Osteocyte (in vitro differentiated cells): ENCODE measurements at regions not wholly inside any gene's neighbourhood (a gene's known extent, or its start where the extent isn't known, plus 50 kb on each side); places are given as distances from the start of the nearest gene placed in this dataset.

Source experiments
- DNase-seq: peaks from one replicate; pipeline ENCODE4 v3.0.0; 2021; ENCODE audit warnings: mixed read lengths; ENCODE audit not compliant: unreplicated experiment; ENCODE audit errors: extremely low spot score
- H3K27ac Mint-ChIP-seq: one replicate; pipeline ENCODE4 v1.8.0; 2021; ENCODE audit warnings: mild to moderate bottlenecking, mixed read lengths; ENCODE audit not compliant: unreplicated experiment
- H3K27me3 Mint-ChIP-seq: one replicate; pipeline ENCODE4 v1.8.0; 2021; ENCODE audit warnings: mixed read lengths; ENCODE audit not compliant: unreplicated experiment
- H3K36me3 Mint-ChIP-seq: one replicate; pipeline ENCODE4 v1.8.0; 2021; ENCODE audit warnings: mixed read lengths; ENCODE audit not compliant: unreplicated experiment
- H3K4me1 Mint-ChIP-seq: one replicate; pipeline ENCODE4 v1.8.0; 2021; ENCODE audit warnings: mixed read lengths; ENCODE audit not compliant: unreplicated experiment
- H3K4me3 Mint-ChIP-seq: one replicate; pipeline ENCODE4 v1.8.0; 2021; ENCODE audit warnings: mild to moderate bottlenecking, moderate library complexity, mixed read lengths; ENCODE audit not compliant: unreplicated experiment
- H3K9me3 Mint-ChIP-seq: one replicate; pipeline ENCODE4 v1.8.0; 2021; ENCODE audit warnings: mixed read lengths; ENCODE audit not compliant: unreplicated experiment
- CTCF ChIP-seq: fragments of 200-600 bp; sonication (generic); IDR thresholded peaks from 2 replicates; pipeline ENCODE4 v1.5.0; 2021; ENCODE audit warnings: antibody characterized with exemption, mild to moderate bottlenecking, moderate library complexity

- Mint-ChIP-seq H3K4me1 (peaks cover 4% of the 10 kb centered on the region), H3K36me3 (no peaks in the 10 kb centered on the region), H3K9me3 (no peaks in the 10 kb centered on the region), H3K27ac (no peak overlapping the region), H3K4me3 (no peak overlapping the region), H3K27me3 (peaks cover 38% of the 10 kb centered on the region)
- no peak for TF ChIP-seq CTCF
- DNase-seq, result no peak
Observed at GRCh38 chr21:37987668-37988067, 71.4 kb upstream of the KCNJ6 start.

- TF ChIP-seq CTCF, result no peak
- Mint-ChIP-seq H3K4me1 (no peaks in the 10 kb centered on the region), H3K27me3 (peaks cover 39% of the 10 kb centered on the region), H3K4me3 (no peak overlapping the region), H3K36me3 (no peaks in the 10 kb centered on the region), H3K27ac (no peak overlapping the region), H3K9me3 (no peaks in the 10 kb centered on the region)
- DNase-seq, result no peak
Observed at GRCh38 chr21:37993071-37993470, 76.8 kb upstream of the KCNJ6 start.

DNA sequence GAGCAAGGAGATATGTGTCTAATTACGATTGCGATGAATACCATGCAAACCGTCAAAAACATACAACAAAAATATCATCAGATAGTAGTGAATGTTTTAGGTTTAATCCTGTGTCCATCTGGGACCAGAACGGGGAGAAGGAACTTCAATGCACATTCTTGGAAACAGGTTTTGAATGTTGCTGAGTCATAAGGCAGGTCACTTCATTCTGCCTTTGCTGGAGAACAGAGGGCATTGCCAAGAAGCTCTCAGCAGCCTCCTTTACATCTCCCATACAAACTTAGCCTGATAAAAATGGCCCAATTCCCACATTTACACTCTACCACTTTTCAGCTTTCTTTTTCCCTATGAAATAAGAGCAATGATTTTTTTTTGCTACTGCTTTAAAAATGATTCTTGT, 78.0 kb upstream of the KCNJ6 start:
- TF ChIP-seq CTCF, result no peak
- DNase-seq, result no peak
- no peaks in the 10 kb centered on the region for H3K4me1 Mint-ChIP-seq

GRCh38 chr21:38012672-38013071, 96.4 kb upstream of the KCNJ6 start:
- no peak for DNase-seq
- H3K9me3 Mint-ChIP-seq, result peaks cover 4% of the 10 kb centered on the region
- H3K36me3 Mint-ChIP-seq, result no peaks in the 10 kb centered on the region
- H3K4me3 Mint-ChIP-seq, result no peak overlapping the region
- H3K27me3 Mint-ChIP-seq, result peaks cover 74% of the 10 kb centered on the region
- TF ChIP-seq CTCF, result no peak
- no peaks in the 10 kb centered on the region for H3K4me1 Mint-ChIP-seq
- no peak overlapping the region for H3K27ac Mint-ChIP-seq

More for the DNA sequence above, 78.0 kb upstream of the KCNJ6 start:
- H3K4me3 Mint-ChIP-seq, result no peak overlapping the region
- no peaks in the 10 kb centered on the region for H3K9me3 Mint-ChIP-seq
- H3K27me3 Mint-ChIP-seq, result peaks cover 49% of the 10 kb centered on the region
- no peaks in the 10 kb centered on the region for H3K36me3 Mint-ChIP-seq
- H3K27ac Mint-ChIP-seq, result no peak overlapping the region

DNA sequence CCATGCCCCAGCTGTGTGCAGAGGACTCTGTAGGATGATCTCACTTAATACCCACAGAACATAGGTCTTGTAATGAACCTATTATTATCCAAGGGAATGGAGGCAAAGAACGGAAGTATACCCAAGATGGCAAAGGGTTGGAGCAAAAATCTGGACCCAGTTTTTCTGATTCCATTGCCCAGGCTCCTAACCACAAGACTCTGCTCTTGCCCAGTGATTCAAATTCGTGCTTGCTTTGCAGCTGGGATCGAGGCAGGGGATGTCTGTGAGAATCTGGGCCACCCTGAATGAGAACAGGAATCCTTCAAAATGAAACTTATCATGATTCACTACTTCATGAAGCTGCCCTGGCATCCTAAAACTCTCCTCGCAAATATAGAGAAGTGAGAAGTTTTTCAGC, 97.5 kb upstream of the KCNJ6 start:
- Mint-ChIP-seq H3K27me3 (peaks cover 74% of the 10 kb centered on the region), H3K4me3 (no peak overlapping the region), H3K4me1 (no peaks in the 10 kb centered on the region), H3K36me3 (no peaks in the 10 kb centered on the region), H3K27ac (no peak overlapping the region), H3K9me3 (no peaks in the 10 kb centered on the region)
- no peak for TF ChIP-seq CTCF
- DNase-seq, result no peak
